ENCODE measurements at regions not wholly inside any gene's neighbourhood (a gene's known extent, or its start where the extent isn't known, plus 50 kb on each side); places are given as distances from the start of the nearest gene placed in this dataset.
"Not testable (repeated sequence)": the region's sequence is repeated elsewhere in the genome, so short reads cannot be mapped to it uniquely, and the experiment has no call there.

DNA sequence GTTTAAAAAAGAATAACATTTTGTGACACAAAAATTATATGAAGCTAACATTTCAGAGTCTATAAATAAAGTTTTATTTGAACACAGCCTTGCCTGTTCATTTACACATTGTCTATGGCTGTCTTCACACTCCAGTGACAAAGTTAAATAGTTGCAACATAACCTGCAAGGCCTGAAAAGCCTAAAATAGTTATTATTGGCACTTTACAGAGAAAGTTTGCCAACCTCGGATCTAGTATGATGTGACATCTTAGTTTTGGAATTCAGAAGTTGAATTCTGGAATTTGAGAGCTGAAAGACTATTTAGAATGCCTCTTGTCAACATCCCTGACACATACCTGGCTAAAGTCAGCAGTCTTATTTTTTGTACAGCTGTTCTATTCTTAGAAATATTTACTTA is 68.3 kb downstream of the DYRK2 start:
- intact Hi-C loops (cut with micrococcal nuclease) = no loop called here
- H3K9me3 Mint-ChIP-seq = no peaks in the 10 kb centered on the region
- H3K4me3 Mint-ChIP-seq = no peak overlapping the region
- no peak overlapping the region for H3K27ac Mint-ChIP-seq
- H3K36me3 Mint-ChIP-seq (ENCODE audit: low read depth) = peaks cover 2% of the 10 kb centered on the region
- no peaks in the 10 kb centered on the region for H3K4me1 Mint-ChIP-seq (ENCODE audit: low read depth)
- CTCF ChIA-PET = no interaction called here
- no peaks in the 10 kb centered on the region for H3K27me3 Mint-ChIP-seq (ENCODE audit: low read depth)
- no peak for DNase-seq

DNA sequence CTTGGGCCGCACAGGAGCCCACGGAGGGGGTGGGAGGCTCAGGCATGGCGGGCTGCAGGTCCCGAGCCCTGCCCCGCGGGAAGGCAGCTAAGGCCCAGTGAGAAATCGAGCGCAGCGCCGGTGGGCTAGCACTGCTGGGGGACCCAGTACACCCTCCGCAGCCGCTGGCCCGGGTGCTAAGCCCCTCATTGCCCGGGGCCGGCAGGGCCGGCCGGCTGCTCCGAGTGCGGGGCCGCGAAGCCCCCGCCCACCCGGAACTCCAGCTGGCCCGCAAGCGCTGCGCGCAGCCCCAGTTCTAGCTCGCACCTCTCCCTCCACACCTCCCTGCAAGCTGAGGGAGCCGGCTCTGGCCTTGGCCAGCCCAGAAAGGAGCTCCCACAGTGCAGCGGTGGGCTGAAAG is 70.8 kb downstream of the DYRK2 start:
- not testable (repeated sequence) for H3K9me3 Mint-ChIP-seq, DNase-seq, H3K27ac Mint-ChIP-seq

DNA sequence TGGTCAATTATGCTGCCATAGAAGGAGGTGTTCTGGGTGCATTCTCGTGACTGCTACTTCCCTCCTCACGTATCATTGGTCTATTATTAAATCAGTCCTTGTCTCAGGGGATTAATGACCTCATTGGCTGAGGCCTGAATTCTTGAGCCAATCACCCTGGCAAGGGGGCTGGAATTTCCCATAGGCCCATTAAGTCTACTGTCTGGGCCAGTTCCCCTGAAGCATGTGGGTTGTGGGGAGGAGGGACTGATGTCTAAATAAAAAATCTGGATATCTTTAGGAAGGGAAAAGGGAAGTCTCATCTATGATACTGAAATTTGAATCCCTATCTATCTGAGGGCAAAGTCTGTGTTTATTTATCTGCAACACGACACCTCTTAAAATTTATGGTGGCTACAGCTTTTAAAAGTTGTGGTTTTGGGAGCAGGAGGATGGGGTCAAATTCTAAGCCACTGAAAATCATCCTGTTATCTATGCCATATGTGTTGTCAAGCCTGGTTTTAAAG is 71.9 kb downstream of the DYRK2 start:
- Mint-ChIP-seq H3K27ac (no peak overlapping the region), H3K27me3 (ENCODE audit: low read depth) (no peaks in the 10 kb centered on the region), H3K36me3 (ENCODE audit: low read depth) (no peaks in the 10 kb centered on the region), H3K4me3 (no peak overlapping the region), H3K4me1 (ENCODE audit: low read depth) (no peaks in the 10 kb centered on the region), H3K9me3 (no peaks in the 10 kb centered on the region)
- DNase-seq = no peak
- CTCF ChIA-PET = no interaction called here
- intact Hi-C loops (cut with micrococcal nuclease) = no loop called here

More for the DNA sequence above, 70.8 kb downstream of the DYRK2 start:
- H3K4me1 Mint-ChIP-seq (ENCODE audit: low read depth); CTCF ChIA-PET; H3K36me3 Mint-ChIP-seq (ENCODE audit: low read depth); H3K27me3 Mint-ChIP-seq (ENCODE audit: low read depth); intact Hi-C loops (cut with micrococcal nuclease); H3K4me3 Mint-ChIP-seq: not testable (repeated sequence)

DNA sequence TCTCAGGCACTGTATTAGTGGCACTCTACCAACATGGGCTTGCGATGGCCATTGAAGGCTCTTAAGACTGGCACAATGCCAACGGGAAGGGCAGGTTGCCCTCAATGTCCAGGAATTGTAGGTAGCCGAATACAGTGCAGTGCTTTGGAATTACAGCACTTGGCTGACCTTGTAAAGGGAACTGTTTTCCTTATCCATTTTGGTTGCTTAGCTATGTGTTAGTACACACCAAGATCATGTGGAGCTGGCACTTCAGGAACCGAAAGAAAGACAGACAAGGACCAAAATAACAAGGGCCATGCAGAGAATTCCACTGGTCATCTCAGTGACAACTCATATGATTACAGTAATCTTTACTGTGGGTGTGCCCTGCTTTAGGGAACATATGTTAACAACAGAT is 72.7 kb downstream of the DYRK2 start:
- Mint-ChIP-seq H3K9me3 (no peaks in the 10 kb centered on the region), H3K4me1 (ENCODE audit: low read depth) (no peaks in the 10 kb centered on the region), H3K27ac (no peak overlapping the region), H3K4me3 (no peak overlapping the region), H3K27me3 (ENCODE audit: low read depth) (no peaks in the 10 kb centered on the region), H3K36me3 (ENCODE audit: low read depth) (no peaks in the 10 kb centered on the region)
- no peak for DNase-seq
- CTCF ChIA-PET = no interaction called here
- intact Hi-C loops (cut with micrococcal nuclease) = no loop called here

DNA sequence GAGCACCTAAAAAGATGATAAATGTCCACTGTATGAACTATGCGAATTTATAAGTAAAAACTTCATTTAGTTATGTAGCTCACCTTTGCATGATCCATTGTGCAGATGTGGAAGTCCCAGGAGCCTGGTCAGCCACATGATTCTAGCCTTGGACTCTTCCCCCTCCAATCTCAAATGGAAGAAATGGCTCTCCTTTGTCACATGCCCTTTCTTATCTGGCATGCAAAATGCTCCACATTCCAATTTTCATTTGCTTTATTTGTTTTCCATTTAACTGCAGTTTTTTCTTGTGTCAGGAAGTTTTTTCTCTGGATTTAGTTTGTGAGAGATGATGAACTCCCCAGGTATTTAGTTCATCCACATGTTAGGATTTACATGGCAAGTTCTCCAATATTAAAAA is 73.8 kb downstream of the DYRK2 start:
- CTCF ChIA-PET = interaction anchor here (0.7 kb wide), 1 partner anchor 10 kb away, joined by 6 read pairs; no protein-coding TSS in a partner anchor
- no peaks in the 10 kb centered on the region for H3K4me1 Mint-ChIP-seq (ENCODE audit: low read depth)
- no peaks in the 10 kb centered on the region for H3K9me3 Mint-ChIP-seq
- H3K27ac Mint-ChIP-seq = no peak overlapping the region
- intact Hi-C loops (cut with micrococcal nuclease) = no loop called here
- H3K27me3 Mint-ChIP-seq (ENCODE audit: low read depth) = no peaks in the 10 kb centered on the region
- H3K4me3 Mint-ChIP-seq = no peak overlapping the region
- no peaks in the 10 kb centered on the region for H3K36me3 Mint-ChIP-seq (ENCODE audit: low read depth)
- DNase-seq = no peak

DNA sequence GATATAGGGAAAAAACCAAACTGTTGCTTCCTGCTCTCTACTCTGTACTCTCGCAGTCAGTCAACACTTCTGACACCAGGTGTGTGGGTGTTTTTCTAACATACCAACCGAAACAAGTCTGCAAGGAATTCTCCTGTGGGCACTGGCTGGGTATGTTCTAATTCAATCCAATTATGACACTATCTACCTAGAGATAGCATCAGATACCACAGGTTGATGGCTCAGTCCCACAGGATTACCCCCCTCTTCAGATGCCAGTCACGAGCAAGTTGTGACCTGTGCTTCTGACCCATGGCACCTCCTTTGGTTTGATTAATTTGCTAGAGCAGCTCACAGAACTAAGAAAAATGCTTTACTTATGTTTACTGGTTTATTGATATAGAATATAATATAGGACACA is 78.3 kb downstream of the DYRK2 start:
- no peak for DNase-seq
- H3K9me3 Mint-ChIP-seq = no peaks in the 10 kb centered on the region
- intact Hi-C loops (cut with micrococcal nuclease) = no loop called here
- H3K4me1 Mint-ChIP-seq (ENCODE audit: low read depth) = no peaks in the 10 kb centered on the region
- no peaks in the 10 kb centered on the region for H3K36me3 Mint-ChIP-seq (ENCODE audit: low read depth)
- H3K27ac Mint-ChIP-seq = no peak overlapping the region
- CTCF ChIA-PET = no interaction called here
- no peaks in the 10 kb centered on the region for H3K27me3 Mint-ChIP-seq (ENCODE audit: low read depth)
- no peak overlapping the region for H3K4me3 Mint-ChIP-seq

DNA sequence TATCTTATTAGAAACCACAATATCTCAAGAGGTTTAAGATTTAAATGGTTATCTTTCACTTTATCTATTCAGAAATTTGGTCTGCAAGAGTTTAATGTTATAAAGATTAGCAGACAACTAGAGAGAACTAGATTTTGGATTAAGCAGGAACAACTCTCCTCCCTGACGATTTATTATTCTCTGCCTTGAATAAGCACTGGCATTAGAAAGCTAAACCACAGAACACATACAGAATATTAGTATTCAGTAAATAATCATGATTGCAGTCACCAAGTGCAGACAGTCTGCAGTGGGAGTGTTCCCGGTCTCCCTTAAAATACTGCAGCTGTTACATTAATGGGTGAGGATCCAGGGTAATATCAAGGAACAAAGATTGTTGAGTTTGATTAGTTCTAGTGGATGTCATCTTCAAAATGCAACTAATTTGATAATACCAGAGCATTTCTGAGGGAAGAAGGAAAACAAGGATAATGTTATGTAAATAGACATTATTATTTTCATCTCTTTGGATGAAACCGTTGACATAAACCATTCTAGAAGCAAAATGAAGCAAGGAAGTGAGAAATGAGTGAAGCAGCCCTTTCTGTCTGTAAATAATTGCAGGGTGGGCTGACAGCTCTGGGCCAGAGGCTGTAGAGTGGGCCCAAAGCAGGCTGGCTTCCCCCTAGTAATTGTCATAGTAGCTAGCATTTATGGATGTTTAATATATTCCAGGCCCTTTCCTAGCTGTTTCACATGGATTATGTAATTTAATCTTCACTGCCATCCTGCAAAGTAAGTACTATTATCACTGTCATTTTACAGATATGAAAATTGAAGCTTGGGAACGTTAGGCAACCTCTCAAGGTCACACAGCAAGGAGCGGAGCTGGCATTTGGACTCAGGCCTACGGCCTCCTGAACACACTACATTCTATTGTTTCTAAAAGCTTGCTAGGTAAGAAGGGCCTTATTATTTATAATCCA is 79.4 kb downstream of the DYRK2 start:
- CTCF ChIA-PET = interaction anchor here (0.5 kb wide), 1 partner anchor 9 kb away, joined by 3 read pairs; no protein-coding TSS in a partner anchor
- H3K4me3 Mint-ChIP-seq = no peak overlapping the region
- H3K9me3 Mint-ChIP-seq = no peaks in the 10 kb centered on the region
- H3K27me3 Mint-ChIP-seq (ENCODE audit: low read depth) = no peaks in the 10 kb centered on the region
- intact Hi-C loops (cut with micrococcal nuclease) = no loop called here
- no peaks in the 10 kb centered on the region for H3K36me3 Mint-ChIP-seq (ENCODE audit: low read depth)
- no peaks in the 10 kb centered on the region for H3K4me1 Mint-ChIP-seq (ENCODE audit: low read depth)
- DNase-seq = no peak
- H3K27ac Mint-ChIP-seq = no peak overlapping the region

DNA sequence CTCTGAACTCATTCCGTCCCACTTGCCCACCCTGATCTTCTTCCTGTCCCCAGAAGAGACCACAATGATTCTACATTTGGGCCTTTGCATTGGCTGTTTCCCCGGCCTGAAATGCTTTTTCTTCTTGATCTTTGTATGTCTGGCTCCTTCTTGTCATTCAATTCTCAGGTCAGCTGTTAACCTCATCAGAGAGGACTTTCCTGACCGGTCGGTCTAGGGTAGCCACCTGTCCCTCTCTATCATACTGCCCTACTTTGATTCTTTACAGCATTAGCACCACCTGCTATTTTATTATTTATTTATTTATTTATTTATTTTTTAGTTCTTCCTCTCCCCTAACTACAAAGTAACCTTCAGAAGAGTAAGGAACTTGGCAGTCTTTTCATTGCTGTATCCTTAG is 84.3 kb downstream of the DYRK2 start:
- Mint-ChIP-seq H3K27ac (no peak overlapping the region), H3K36me3 (ENCODE audit: low read depth) (no peaks in the 10 kb centered on the region), H3K27me3 (ENCODE audit: low read depth) (no peaks in the 10 kb centered on the region), H3K9me3 (no peaks in the 10 kb centered on the region), H3K4me1 (ENCODE audit: low read depth) (no peaks in the 10 kb centered on the region), H3K4me3 (no peak overlapping the region)
- DNase-seq = no peak
- intact Hi-C loops (cut with micrococcal nuclease) = no loop called here
- CTCF ChIA-PET = no interaction called here

DNA sequence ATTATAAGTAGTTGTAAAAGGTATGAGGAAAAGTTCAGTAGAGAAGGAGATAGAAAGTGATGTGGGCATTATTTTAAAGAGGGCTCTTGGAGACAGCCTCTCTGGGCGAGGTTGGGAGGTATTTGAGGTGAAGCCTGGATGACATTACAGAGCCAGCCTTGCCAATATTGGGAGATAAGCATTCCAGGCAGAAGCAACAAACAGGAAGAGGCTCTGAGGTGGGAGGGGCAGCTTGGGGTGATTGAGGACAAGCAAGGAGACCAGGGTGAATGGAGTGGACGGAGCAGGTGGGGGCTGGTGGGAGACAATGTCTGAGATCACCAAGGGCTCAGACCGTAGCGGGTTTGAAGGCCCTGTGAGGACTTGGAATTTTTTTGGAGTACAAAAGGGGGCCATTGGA is 87.3 kb downstream of the DYRK2 start:
- intact Hi-C loops (cut with micrococcal nuclease) = no loop called here
- Mint-ChIP-seq H3K9me3 (no peaks in the 10 kb centered on the region), H3K4me1 (ENCODE audit: low read depth) (no peaks in the 10 kb centered on the region), H3K27me3 (ENCODE audit: low read depth) (no peaks in the 10 kb centered on the region), H3K4me3 (no peak overlapping the region), H3K27ac (no peak overlapping the region), H3K36me3 (ENCODE audit: low read depth) (no peaks in the 10 kb centered on the region)
- no peak for DNase-seq
- CTCF ChIA-PET = no interaction called here

DNA sequence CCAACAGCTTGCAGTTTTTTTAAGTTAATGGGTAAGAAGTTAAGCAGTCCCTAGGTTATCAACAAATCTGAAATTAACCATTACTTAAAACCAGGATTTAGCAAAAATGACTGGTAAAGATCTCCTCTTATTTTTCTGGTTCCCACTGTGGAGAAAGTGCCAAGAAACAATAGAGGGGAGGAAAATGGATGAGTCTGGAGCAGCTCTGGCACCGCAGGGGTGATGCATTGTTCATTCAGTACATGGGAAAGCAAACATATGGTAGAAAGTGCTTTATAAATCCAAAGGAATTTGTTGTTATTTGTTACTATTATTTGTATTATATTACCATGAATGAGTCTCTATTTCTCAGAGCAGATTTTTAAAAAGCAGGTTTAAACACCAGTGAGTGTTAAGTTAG is 92.2 kb downstream of the DYRK2 start:
- DNase-seq = no peak
- H3K4me3 Mint-ChIP-seq = no peak overlapping the region
- H3K27me3 Mint-ChIP-seq (ENCODE audit: low read depth) = no peaks in the 10 kb centered on the region
- intact Hi-C loops (cut with micrococcal nuclease) = no loop called here
- H3K9me3 Mint-ChIP-seq = no peaks in the 10 kb centered on the region
- H3K36me3 Mint-ChIP-seq (ENCODE audit: low read depth) = no peaks in the 10 kb centered on the region
- H3K27ac Mint-ChIP-seq = no peak overlapping the region
- CTCF ChIA-PET = no interaction called here
- H3K4me1 Mint-ChIP-seq (ENCODE audit: low read depth) = no peaks in the 10 kb centered on the region

DNA sequence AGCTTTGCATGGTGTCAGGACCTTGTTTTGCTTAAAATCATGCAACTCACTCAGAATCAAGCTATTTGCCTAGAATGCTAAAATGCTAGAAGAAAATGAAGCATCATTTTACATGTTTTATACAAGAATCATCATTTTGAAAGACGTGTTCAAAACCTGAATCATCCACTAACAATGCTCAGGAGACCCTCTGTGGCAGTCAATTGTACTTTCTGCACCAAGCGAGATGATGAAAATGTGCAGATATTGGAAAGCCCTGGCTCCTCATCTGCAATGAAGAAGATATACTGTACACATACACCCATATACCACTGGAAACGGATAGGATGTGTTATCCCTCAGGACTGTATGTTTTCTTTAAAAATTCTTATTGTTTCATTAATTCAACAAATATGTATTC is 92.7 kb downstream of the DYRK2 start:
- H3K9me3 Mint-ChIP-seq = peaks cover 4% of the 10 kb centered on the region
- CTCF ChIA-PET = no interaction called here
- no peak overlapping the region for H3K4me3 Mint-ChIP-seq
- H3K4me1 Mint-ChIP-seq (ENCODE audit: low read depth) = no peaks in the 10 kb centered on the region
- intact Hi-C loops (cut with micrococcal nuclease) = no loop called here
- H3K36me3 Mint-ChIP-seq (ENCODE audit: low read depth) = no peaks in the 10 kb centered on the region
- DNase-seq = no peak
- no peak overlapping the region for H3K27ac Mint-ChIP-seq
- H3K27me3 Mint-ChIP-seq (ENCODE audit: low read depth) = no peaks in the 10 kb centered on the region

DNA sequence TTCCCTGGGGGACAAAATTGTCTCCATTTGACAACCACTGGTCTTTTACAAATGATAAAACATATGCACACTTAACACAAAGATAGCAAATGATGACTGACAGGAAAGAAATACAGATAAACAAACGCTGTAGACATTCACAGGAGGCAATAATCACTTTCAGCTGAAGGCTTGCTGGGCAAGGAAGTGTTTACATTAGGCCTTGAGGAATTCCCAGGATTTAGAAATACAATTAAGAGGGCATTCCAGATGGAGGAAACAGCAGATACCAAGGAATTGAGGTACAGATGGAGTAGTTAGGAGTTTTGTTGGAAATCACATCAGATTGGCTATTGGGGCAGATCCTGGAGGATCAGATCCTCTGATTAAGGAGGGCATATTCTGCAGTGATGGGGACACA is 93.9 kb downstream of the DYRK2 start:
- H3K4me3 Mint-ChIP-seq = no peak overlapping the region
- H3K27me3 Mint-ChIP-seq (ENCODE audit: low read depth) = no peaks in the 10 kb centered on the region
- H3K36me3 Mint-ChIP-seq (ENCODE audit: low read depth) = no peaks in the 10 kb centered on the region
- no peak for DNase-seq
- H3K27ac Mint-ChIP-seq = no peak overlapping the region
- intact Hi-C loops (cut with micrococcal nuclease) = no loop called here
- no peaks in the 10 kb centered on the region for H3K4me1 Mint-ChIP-seq (ENCODE audit: low read depth)
- peaks cover 4% of the 10 kb centered on the region for H3K9me3 Mint-ChIP-seq
- CTCF ChIA-PET = interaction anchor here (0.7 kb wide), 1 partner anchor 582 kb away, joined by 3 read pairs; no protein-coding TSS in a partner anchor

Measured in activated naive CD4-positive, alpha-beta T cell treated with anti-CD3 and anti-CD28 coated beads for 36 hours (primary cell).